Mesodermal cell (in vitro differentiated cells): ENCODE measurements at regions not wholly inside any gene's neighbourhood (a gene's known extent, or its start where the extent isn't known, plus 50 kb on each side); places are given as distances from the start of the nearest gene placed in this dataset.

Source experiments
- H3K27ac ChIP-seq: 2 replicates; pipeline ENCODE4 v1.7.0; 2013; ENCODE audit warnings: mild to moderate bottlenecking, low read depth, low read length, moderate library complexity; ENCODE audit not compliant: severe bottlenecking
- H3K36me3 ChIP-seq: 2 replicates; pipeline ENCODE4 v1.7.1; 2013; ENCODE audit warnings: mild to moderate bottlenecking, low read length, moderate library complexity; ENCODE audit not compliant: control insufficient read depth, insufficient read depth
- H3K4me1 ChIP-seq: one replicate; pipeline ENCODE4 v1.7.1; 2013; ENCODE audit warnings: mild to moderate bottlenecking, low read length; ENCODE audit not compliant: insufficient read depth, control insufficient read depth, poor library complexity, severe bottlenecking
- H3K4me3 ChIP-seq: 2 replicates; pipeline ENCODE4 v1.7.0; 2013; ENCODE audit warnings: low read length, control low read depth, mild to moderate bottlenecking; ENCODE audit not compliant: insufficient read depth, poor library complexity, severe bottlenecking; ENCODE audit errors: extremely low read depth
- H3K9me3 ChIP-seq: 2 replicates; pipeline ENCODE4 v1.7.1; 2013; ENCODE audit warnings: mild to moderate bottlenecking, low read length, moderate library complexity; ENCODE audit not compliant: control insufficient read depth
- WGBS, 2 experiments: methylation state at CpG; one replicate each; pipeline ENCODE4 v1.1.5; 2013; ENCODE audit warnings: missing lambda C conversion rate in 2 of 2; ENCODE audit not compliant: insufficient coverage in 2 of 2; 5-methylcytosine and 5-hydroxymethylcytosine counted together

GRCh38 chr12:77189458-77189857 is 124.1 kb upstream of the E2F7 start:
- Histone ChIP-seq H3K36me3 (no peaks in the 10 kb centered on the region), H3K9me3 (no peaks in the 10 kb centered on the region), H3K4me3 (no peak overlapping the region), H3K27ac (no peak overlapping the region), H3K4me1 (no peaks in the 10 kb centered on the region)
- 95% methylated on average over 2 of the region's 5 CpGs; no CpG with 5 or more reads in 1 of the 2 experiments for WGBS, 2 experiments

- H3K4me3 ChIP-seq, result no peak overlapping the region
Measured at GRCh38 chr12:77179515-77179914, 114.1 kb upstream of the E2F7 start.

GRCh38 chr12:77167801-77168200 is 102.4 kb upstream of the E2F7 start:
- H3K36me3 ChIP-seq, result no peaks in the 10 kb centered on the region
- no peak overlapping the region for H3K4me3 ChIP-seq
- H3K4me1 ChIP-seq, result no peaks in the 10 kb centered on the region
- no CpG with 5 or more reads among the region's 2 CpGs for WGBS, 2 experiments
- H3K9me3 ChIP-seq, result no peaks in the 10 kb centered on the region
- H3K27ac ChIP-seq, result no peak overlapping the region

More at GRCh38 chr12:77179515-77179914, 114.1 kb upstream of the E2F7 start:
- H3K36me3 ChIP-seq, result no peaks in the 10 kb centered on the region
- no peaks in the 10 kb centered on the region for H3K9me3 ChIP-seq
- H3K4me1 ChIP-seq, result no peaks in the 10 kb centered on the region
- H3K27ac ChIP-seq, result no peak overlapping the region
- WGBS, 2 experiments, result no CpG with 5 or more reads among the region's 1 CpG

GRCh38 chr12:77166696-77167095 is 101.3 kb upstream of the E2F7 start:
- Histone ChIP-seq H3K9me3 (no peaks in the 10 kb centered on the region), H3K4me3 (no peak overlapping the region), H3K27ac (no peak overlapping the region), H3K36me3 (no peaks in the 10 kb centered on the region), H3K4me1 (no peaks in the 10 kb centered on the region)
- 83% methylated on average over 1 of the region's 2 CpGs; no CpG with 5 or more reads in 1 of the 2 experiments for WGBS, 2 experiments

- WGBS, 2 experiments, result no CpG with 5 or more reads among the region's 3 CpGs
- no peaks in the 10 kb centered on the region for H3K36me3 ChIP-seq
Measured at GRCh38 chr12:77163074-77164038, 98.0 kb upstream of the E2F7 start.

GRCh38 chr12:77161944-77162343 is 96.6 kb upstream of the E2F7 start:
- no peak overlapping the region for H3K27ac ChIP-seq
- H3K9me3 ChIP-seq, result no peaks in the 10 kb centered on the region
- no CpG with 5 or more reads among the region's 2 CpGs for WGBS, 2 experiments
- H3K4me3 ChIP-seq, result no peak overlapping the region
- no peaks in the 10 kb centered on the region for H3K36me3 ChIP-seq
- no peaks in the 10 kb centered on the region for H3K4me1 ChIP-seq

More at GRCh38 chr12:77163074-77164038, 98.0 kb upstream of the E2F7 start:
- no peak overlapping the region for H3K4me3 ChIP-seq
- H3K9me3 ChIP-seq, result no peaks in the 10 kb centered on the region
- H3K27ac ChIP-seq, result no peak overlapping the region
- H3K4me1 ChIP-seq, result no peaks in the 10 kb centered on the region

GRCh38 chr12:77160931-77161330 is 95.6 kb upstream of the E2F7 start:
- Histone ChIP-seq H3K4me3 (no peak overlapping the region), H3K27ac (no peak overlapping the region), H3K4me1 (no peaks in the 10 kb centered on the region), H3K9me3 (no peaks in the 10 kb centered on the region), H3K36me3 (no peaks in the 10 kb centered on the region)

GRCh38 chr12:77153706-77154105 is 88.3 kb upstream of the E2F7 start:
- Histone ChIP-seq H3K36me3 (no peaks in the 10 kb centered on the region), H3K4me3 (no peak overlapping the region), H3K27ac (no peak overlapping the region), H3K4me1 (no peaks in the 10 kb centered on the region), H3K9me3 (no peaks in the 10 kb centered on the region)
- 57 to 90% methylated on average over 1 to 3 of the region's 3 CpGs for WGBS, 2 experiments

- H3K36me3 ChIP-seq, result no peaks in the 10 kb centered on the region
- H3K4me3 ChIP-seq, result no peak overlapping the region
- 0% methylated on average over 1 of the region's 2 CpGs; no CpG with 5 or more reads in 1 of the 2 experiments for WGBS, 2 experiments
- no peaks in the 10 kb centered on the region for H3K4me1 ChIP-seq
- no peaks in the 10 kb centered on the region for H3K9me3 ChIP-seq
- H3K27ac ChIP-seq, result no peak overlapping the region
Measured at GRCh38 chr12:77152623-77153193, 87.3 kb upstream of the E2F7 start.

- Histone ChIP-seq H3K4me1 (no peaks in the 10 kb centered on the region), H3K9me3 (no peaks in the 10 kb centered on the region), H3K36me3 (no peaks in the 10 kb centered on the region), H3K27ac (no peak overlapping the region), H3K4me3 (no peak overlapping the region)
- WGBS, 2 experiments, result 56 to 58% methylated on average over 4 of the region's 4 CpGs
Measured at GRCh38 chr12:77151030-77151429, 85.7 kb upstream of the E2F7 start.

GRCh38 chr12:77133566-77133965 is 68.2 kb upstream of the E2F7 start:
- no peaks in the 10 kb centered on the region for H3K9me3 ChIP-seq
- H3K27ac ChIP-seq, result no peak overlapping the region
- H3K4me3 ChIP-seq, result no peak overlapping the region
- no peaks in the 10 kb centered on the region for H3K4me1 ChIP-seq
- no peaks in the 10 kb centered on the region for H3K36me3 ChIP-seq
- 22 to 27% methylated on average over 3 of the region's 3 CpGs for WGBS, 2 experiments
